Stimulated activated CD4-positive, alpha-beta T cell treated with anti-CD3 and anti-CD28 coated beads, Interleukin-1b, Interleukin-23, amount 100 ng/mL, for 24 hours (primary cell): ENCODE measurements at regions not wholly inside any gene's neighbourhood (a gene's known extent, or its start where the extent isn't known, plus 50 kb on each side); places are given as distances from the start of the nearest gene placed in this dataset.

Source experiments
- DNase-seq, 4 experiments: peaks; one replicate each; pipeline ENCODE4 v3.0.0-alpha.2; 2020; ENCODE audit warnings: low read depth in 4 of 4, low spot score in 1 of 4

DNA sequence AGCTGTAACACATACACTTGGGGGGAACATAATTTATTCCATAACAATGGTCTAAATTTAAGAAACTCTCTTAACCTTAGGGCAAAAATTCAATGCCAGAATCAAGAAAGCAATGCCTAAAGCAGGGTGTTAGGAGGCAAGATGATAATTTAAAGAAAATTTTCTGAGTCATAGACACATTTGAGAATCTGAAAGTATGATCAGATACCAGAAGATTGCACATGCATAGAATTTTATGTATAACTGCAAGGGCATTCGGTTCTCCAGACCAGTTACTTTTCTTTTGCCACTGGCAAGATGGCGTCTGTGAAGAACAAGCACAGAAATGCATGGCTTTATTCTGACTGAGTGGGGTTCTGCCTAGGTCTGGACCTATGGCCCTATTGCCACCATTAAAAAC, 64.4 kb upstream of the IPO9 start:
- no peak for DNase-seq

DNA sequence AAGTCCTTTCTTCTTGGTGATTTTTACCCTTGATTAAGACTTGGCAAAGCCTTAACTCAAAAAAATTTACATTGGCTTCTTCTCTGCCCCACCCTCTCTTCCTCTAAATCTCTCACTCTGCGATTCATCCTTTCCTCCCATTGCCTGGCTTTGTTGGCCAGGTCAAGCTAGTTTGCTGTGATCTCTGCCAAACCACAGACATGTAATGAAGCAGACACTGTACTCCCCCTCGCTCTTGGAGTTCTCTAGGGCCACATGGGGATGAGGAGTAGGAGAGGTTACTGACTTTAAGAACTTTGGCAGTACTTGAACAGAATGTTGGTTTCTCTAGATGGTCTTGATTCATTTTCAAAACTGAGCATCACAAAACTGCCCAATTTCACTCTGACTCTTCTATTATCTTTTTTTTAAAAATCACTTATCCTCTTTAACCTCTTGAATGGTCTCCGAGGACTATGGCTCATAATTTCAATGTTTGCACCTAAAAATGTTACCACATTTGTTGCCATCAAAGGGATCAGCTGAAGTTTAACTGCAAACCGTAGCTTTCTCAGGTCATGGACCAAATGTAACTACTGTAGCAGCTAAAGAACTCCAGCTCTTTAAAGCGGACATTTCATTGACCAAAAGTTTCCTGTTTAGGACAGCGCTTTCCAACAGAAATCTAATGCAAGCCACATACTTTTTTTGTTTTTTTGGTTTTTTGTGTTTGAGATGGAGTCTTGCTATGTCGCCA, 62.7 kb upstream of the IPO9 start:
- DNase-seq: no peak

- no peak for DNase-seq
Observed at GRCh38 chr1:201767339-201767738, 61.6 kb upstream of the IPO9 start.

- DNase-seq: no peak
Observed at GRCh38 chr1:201769072-201769471, 59.9 kb upstream of the IPO9 start.

DNA sequence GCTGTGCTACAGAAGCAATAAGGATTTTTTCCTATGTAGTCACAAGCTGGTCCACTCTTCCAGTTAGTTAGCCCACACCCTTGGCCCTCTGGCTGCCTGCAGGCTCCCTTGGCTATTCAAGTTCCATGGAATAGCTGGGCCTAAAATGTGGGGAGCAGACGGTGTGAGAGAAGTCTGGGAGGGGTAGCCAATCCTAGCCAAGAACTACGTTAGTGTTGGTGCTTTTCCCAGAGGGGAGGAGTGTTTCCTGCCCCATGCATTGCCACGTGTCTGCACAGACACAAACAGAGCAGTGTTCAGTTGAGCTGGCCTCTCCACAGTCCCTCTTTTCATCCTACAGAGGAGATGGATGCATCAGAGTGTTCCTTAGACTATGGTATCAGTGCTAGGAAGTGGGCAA, 59.0 kb upstream of the IPO9 start:
- DNase-seq: no peak

DNA sequence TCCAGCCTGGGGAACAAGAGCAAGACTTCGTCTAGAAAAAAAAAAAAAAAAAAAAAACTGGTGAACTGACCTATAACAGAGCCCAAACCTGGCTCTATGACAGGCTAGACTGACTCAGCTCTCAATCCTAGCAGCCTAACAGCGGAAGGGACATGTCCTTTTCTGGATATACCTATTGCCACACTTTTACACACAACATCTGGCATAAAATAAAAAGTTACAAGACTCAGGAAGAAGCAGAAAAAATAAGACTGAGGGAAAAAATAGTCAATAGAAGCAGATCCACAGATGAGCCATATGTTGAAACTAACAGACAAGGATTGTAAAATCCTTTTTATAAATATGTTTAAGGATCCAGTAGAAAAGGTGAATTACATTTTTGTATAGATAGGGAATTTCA, 57.5 kb upstream of the IPO9 start:
- no peak for DNase-seq

DNA sequence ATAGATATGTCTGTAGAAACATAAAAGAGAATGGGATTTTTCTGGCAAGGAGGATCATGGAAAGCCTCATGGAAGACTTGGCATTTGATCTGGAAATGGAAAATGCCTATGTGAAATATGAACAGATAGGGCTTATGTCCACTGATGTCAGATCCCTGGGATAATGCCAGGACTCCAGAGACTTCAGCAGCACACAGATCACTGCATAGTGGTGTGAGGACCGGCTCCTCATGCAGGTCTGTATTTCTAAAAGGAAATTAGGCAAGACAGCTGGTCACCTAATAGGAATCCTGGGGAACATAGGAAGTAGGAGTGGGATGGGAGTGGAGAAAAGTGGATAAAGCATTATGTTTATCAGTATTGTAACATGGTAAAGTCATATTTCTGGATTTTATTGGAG, 56.8 kb upstream of the IPO9 start:
- no peak for DNase-seq

DNA sequence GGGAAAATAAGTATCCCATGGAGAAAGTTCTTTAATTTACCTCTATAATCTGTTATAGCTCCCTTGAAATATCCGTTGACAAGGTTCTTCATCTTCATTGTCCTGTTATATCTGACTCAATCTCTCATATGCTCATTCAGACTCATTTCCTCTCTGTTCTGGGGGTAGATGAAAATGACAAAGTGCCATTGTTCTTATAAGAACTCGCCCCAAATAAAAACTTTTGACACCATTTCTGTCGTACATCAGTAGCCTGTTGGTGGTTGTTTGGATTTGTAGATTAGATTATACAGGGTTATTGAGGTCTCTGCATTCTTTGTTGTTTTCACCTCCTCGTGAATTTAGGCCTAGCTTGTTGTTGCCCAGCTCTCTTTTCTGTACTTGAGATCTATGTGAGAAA, 55.2 kb upstream of the IPO9 start:
- no peak for DNase-seq

DNA sequence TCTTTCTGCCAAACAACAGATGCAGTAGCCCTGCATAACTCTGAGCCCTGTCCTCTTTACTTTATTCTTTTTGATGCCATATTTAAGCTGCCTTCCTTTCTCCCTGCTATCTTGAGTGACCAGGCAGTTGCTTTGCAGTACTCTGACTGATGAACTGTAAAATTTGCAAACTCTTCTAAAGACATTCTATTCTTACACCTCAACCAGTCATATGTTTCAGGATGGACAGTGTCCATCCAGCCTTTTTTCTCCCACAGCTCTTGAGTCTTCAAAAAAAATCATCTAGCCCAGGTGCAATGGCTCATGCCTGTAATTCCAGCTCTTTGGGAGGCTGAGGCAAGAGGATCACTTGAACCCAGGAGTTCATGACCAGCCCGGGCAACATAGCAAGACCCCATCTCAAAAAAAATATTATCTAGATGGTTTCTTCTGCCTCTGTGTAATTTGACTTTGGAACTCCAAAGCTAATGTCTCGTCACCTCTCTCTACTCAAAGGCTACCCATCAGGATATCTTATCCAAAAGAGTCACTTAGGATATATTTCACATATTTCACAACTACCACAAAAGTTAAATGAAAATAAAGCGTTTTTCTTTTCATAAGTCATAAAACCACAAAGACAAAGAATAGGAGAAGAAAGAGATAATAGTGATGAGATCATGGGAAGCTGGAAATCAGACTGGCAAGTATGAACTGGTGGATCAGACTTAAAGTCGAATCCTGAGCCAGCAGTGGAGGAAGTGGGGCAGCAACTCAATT, 54.6 kb upstream of the IPO9 start:
- DNase-seq: no peak

DNA sequence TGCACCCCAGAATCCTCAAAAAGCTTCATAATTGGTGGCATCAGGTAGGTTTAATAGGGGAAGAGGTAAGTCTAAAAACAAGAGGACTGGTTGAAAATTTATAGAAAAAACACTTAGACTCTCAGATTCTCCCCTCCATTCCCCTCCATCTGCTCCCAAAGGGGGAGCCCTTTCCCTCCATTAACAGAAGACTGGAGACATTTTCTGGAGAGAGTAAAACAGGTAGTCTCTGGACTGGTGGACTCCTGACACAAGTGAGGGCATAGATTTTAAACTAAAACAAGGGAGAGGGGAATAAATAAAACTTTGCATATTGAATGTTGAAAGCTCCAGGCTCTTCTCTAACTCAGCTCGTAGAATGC, 54.0 kb upstream of the IPO9 start:
- DNase-seq: no peak

DNA sequence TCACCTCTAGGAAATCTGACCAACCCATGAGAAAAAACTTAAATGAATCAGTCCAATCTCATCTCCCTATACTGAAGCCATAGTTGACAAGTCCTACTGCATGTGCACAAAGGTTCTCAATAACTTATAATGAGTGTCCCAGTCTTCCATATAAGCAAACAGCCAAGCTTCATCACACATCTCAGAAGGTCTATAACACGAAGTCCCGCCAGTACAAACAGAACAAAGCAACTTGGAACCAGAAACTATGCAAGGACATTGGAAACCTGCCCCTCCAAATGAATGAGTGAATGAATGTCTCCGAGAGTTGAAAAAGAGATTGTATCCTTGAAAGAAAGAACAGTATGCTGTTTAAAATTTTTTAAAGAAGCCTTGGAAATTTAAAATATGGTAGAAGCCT, 53.6 kb upstream of the IPO9 start:
- DNase-seq: no peak

GRCh38 chr1:201778279-201779065, 50.5 kb upstream of the IPO9 start:
- no peak for DNase-seq
